ENCODE measurements at regions not wholly inside any gene's neighbourhood (a gene's known extent, or its start where the extent isn't known, plus 50 kb on each side); places are given as distances from the start of the nearest gene placed in this dataset.

GRCh38 chr3:145807990-145808389 lies 353.0 kb downstream of the PLOD2 start:
- H3K36me3 ChIP-seq (ENCODE audit: insufficient read depth): no peaks in the 10 kb centered on the region
- ATAC-seq (peak; percentile 82), DNase-seq (ENCODE audit: low spot score) (peak; percentile 40)
- H3K4me3 Mint-ChIP-seq: no peak overlapping the region
- no peak for TF ChIP-seq EZH2 (IDR thresholded peaks at IDR 0.05; ENCODE audit: low read depth, unreplicated experiment)
- TF ChIP-seq CTCF (conservative IDR thresholded peaks at IDR 0.05; ENCODE audit: low read depth in 2 of 2): peak; percentile 30 to 48
- H2AFZ ChIP-seq: peak overlapping the region; percentile 90; the same call in 1 of the 2 replicates
- no peaks in the 10 kb centered on the region for H3F3A ChIP-seq (replicated peaks; ENCODE audit: low read depth)
- no peak overlapping the region for H3K4me3 ChIP-seq
- no peaks in the 10 kb centered on the region for H3K27me3 ChIP-seq (ENCODE audit: insufficient read depth)
- H3K36me3 Mint-ChIP-seq (ENCODE audit: low read depth): no peaks in the 10 kb centered on the region
- H4K20me1 ChIP-seq (replicated peaks; ENCODE audit: insufficient read depth): no peaks in the 10 kb centered on the region
- H3K4me2 ChIP-seq: no peak overlapping the region
- H3K79me2 ChIP-seq (replicated peaks; ENCODE audit: insufficient read depth): no peaks in the 10 kb centered on the region
- H3K27me3 Mint-ChIP-seq (ENCODE audit: insufficient read depth, low read depth, poor library complexity): no peaks in the 10 kb centered on the region
- H3K4me1 Mint-ChIP-seq: peaks cover 5% of the 10 kb centered on the region; the same call in 2 of the 3 replicates
- no peak overlapping the region for H3K27ac Mint-ChIP-seq
- H3K4me1 ChIP-seq (ENCODE audit: insufficient read depth): no peaks in the 10 kb centered on the region
- H3K9me2 ChIP-seq (ENCODE audit: insufficient read depth): no peaks in the 10 kb centered on the region
- no peaks in the 10 kb centered on the region for H3K9me3 Mint-ChIP-seq
- H3K27ac ChIP-seq (ENCODE audit: low read depth): no peak overlapping the region

DNA sequence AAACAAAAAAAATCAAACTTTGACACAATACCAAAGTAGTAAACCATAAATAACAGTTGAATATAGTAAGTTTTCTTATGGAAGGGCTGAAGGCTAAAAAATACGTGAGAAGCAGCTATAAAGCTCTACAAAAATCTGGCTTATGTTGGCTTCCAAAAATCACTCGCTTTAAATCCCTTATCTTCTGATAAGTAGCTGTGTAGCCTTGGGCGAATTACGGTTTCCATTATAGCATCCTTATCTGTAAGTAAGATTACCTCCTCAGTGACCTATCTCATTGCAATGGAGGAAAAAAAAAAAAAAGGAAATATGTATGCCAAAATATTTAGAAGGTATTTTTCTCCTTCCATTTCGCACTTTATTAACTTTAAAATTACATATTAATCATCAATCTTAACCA lies 348.6 kb downstream of the PLOD2 start:
- H3K9me2 ChIP-seq (ENCODE audit: insufficient read depth): no peaks in the 10 kb centered on the region
- H3K79me2 ChIP-seq (replicated peaks; ENCODE audit: insufficient read depth): no peaks in the 10 kb centered on the region
- H2AFZ ChIP-seq: no peak overlapping the region
- H3K36me3 ChIP-seq (ENCODE audit: insufficient read depth): no peaks in the 10 kb centered on the region
- Mint-ChIP-seq H3K9me3 (no peaks in the 10 kb centered on the region), H3K27me3 (ENCODE audit: insufficient read depth, low read depth, poor library complexity) (no peaks in the 10 kb centered on the region), H3K4me3 (no peak overlapping the region), H3K27ac (no peak overlapping the region), H3K4me1 (peaks cover 16% of the 10 kb centered on the region), H3K36me3 (ENCODE audit: low read depth) (no peaks in the 10 kb centered on the region; the same call in 2 of the 3 replicates)
- DNase-seq (ENCODE audit: low spot score): no peak
- H3K4me3 ChIP-seq: no peak overlapping the region
- H3K27me3 ChIP-seq (ENCODE audit: insufficient read depth): no peaks in the 10 kb centered on the region
- no peak for ATAC-seq
- no peaks in the 10 kb centered on the region for H3F3A ChIP-seq (replicated peaks; ENCODE audit: low read depth)
- no peaks in the 10 kb centered on the region for H4K20me1 ChIP-seq (replicated peaks; ENCODE audit: insufficient read depth)
- H3K27ac ChIP-seq (ENCODE audit: low read depth): no peak overlapping the region
- no peak overlapping the region for H3K4me2 ChIP-seq
- H3K4me1 ChIP-seq (ENCODE audit: insufficient read depth): peaks cover 14% of the 10 kb centered on the region; the same call in 1 of the 2 replicates
- no peak for TF ChIP-seq STAT1 (IDR thresholded peaks at IDR 0.05; ENCODE audit: unreplicated experiment)
- no peak for TF ChIP-seq CTCF (conservative IDR thresholded peaks at IDR 0.05; ENCODE audit: low read depth in 2 of 2)
- no peak for TF ChIP-seq ETS1 (IDR thresholded peaks at IDR 0.05)
- no peak for TF ChIP-seq POLR2AphosphoS5 (IDR thresholded peaks at IDR 0.05; ENCODE audit: low read depth)
- TF ChIP-seq ZNF114 (CRISPR knock-in tag; IDR thresholded peaks at IDR 0.05): no peak
- no peak for TF ChIP-seq JUNB (IDR thresholded peaks at IDR 0.05; ENCODE audit: unreplicated experiment)
- TF ChIP-seq ZNF462 (CRISPR knock-in tag; IDR thresholded peaks at IDR 0.05): no peak
